Astrocyte (in vitro differentiated cells and primary cell): ENCODE measurements at regions not wholly inside any gene's neighbourhood (a gene's known extent, or its start where the extent isn't known, plus 50 kb on each side); places are given as distances from the start of the nearest gene placed in this dataset.

ENCODE experiments used
- CTCF ChIP-seq: IDR thresholded peaks from 2 replicates; pipeline ENCODE4 v1.5.1; 2011; ENCODE audit warnings: low read depth, mild to moderate bottlenecking, inconsistent platforms, low read length, moderate library complexity; ENCODE audit not compliant: insufficient read depth
- EZH2 ChIP-seq: IDR thresholded peaks from 2 replicates; pipeline ENCODE4 v1.6.1; 2012; ENCODE audit warnings: mild to moderate bottlenecking, low read length, inconsistent platforms; ENCODE audit not compliant: insufficient read depth

GRCh38 chr2:19295998-19296502, 62.4 kb downstream of the OSR1 start:
- no peak for TF ChIP-seq CTCF
- TF ChIP-seq EZH2, result no peak
